GM21529 (cell line): ENCODE measurements at regions not wholly inside any gene's neighbourhood (a gene's known extent, or its start where the extent isn't known, plus 50 kb on each side); places are given as distances from the start of the nearest gene placed in this dataset.

Source experiments
- ATAC-seq: cut with Tn5 transposase; IDR thresholded peaks from one replicate; pipeline ENCODE4 v1.9.1; 2021; ENCODE audit not compliant: unreplicated experiment

DNA sequence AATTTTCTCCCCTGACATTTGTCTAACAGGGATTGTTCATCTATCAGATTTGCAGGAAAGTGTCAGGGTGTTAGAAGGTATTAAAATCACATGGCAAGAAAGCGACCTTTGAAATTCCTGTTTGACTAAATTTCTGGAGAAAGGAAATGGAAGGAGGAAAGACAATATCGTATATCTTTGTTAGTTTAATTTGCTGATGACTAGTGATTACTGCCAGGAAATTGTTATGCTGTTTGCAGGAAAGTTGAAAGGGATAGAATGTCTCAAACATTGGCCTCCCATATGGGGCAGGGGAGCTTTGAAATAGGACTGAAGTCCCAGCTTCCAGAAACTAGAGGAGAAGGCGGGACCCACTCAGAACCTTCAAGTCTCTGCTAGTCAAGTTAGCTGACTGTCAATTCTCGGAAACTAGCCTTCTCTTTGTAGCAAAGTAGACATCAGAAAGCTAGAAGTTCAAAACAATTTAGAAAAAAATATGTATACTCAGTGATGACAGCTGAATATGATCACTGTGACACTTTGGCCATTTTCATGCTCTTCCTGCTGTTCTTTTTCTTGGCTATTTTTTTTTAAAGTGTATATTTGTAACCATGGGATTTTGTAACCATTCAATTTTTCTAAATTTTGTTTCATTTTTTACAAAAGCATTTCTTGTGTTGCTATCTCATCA is 53.4 kb upstream of the RALGAPA2 start:
- ATAC-seq, result no peak

DNA sequence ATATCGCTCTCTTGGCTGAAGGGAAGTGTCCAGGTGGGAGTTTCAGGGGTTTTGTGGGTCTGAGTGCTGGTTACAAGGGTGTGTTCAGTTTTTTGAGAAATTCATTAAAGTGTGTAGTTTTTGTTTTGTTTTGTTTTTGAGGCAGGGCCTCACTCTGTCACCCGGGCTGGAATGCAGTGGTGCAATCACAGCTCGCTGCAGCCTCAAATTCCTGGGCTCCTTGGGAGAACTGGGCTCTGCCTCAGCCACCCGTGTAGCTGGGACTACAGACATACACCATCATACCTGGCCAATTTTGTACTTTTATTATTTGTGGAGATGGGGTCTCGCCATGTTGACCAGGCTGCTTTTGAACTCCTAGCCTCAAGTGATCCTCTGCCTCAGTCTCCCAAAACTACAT is 51.2 kb upstream of the RALGAPA2 start:
- no peak for ATAC-seq
